HAP-1 (cell line): ENCODE measurements at regions not wholly inside any gene's neighbourhood (a gene's known extent, or its start where the extent isn't known, plus 50 kb on each side); places are given as distances from the start of the nearest gene placed in this dataset.

Experiments
- DNase-seq, 2 experiments: peaks; one replicate each; pipeline ENCODE4 v3.0.0-alpha.2; 2016 to 2020; ENCODE audit warnings: low spot score in 2 of 2
- H3K27me3 ChIP-seq: fragments of 250-450 bp; sonication (Bioruptor Pico); 2 replicates; pipeline ENCODE4 v1.5.1; 2020; ENCODE audit warnings: low read depth, mild to moderate bottlenecking, moderate library complexity
- H3K36me3 ChIP-seq: fragments of 250-450 bp; sonication (Bioruptor Pico); replicated peaks from 2 replicates; pipeline ENCODE4 v1.5.1; 2020; ENCODE audit warnings: mild to moderate bottlenecking
- H3K4me1 ChIP-seq: fragments of 250-450 bp; sonication (Bioruptor Pico); 2 replicates; pipeline ENCODE4 v1.5.1; 2020; ENCODE audit warnings: mild to moderate bottlenecking
- H3K4me3 ChIP-seq: fragments of 250-450 bp; sonication (Bioruptor Pico); 2 replicates; pipeline ENCODE4 v1.5.1; 2020; ENCODE audit warnings: mild to moderate bottlenecking, moderate library complexity
- H3K9me3 ChIP-seq: fragments of 250-450 bp; sonication (Bioruptor Pico); 2 replicates; pipeline ENCODE4 v1.5.1; 2020; ENCODE audit warnings: mild to moderate bottlenecking, moderate library complexity
- in situ Hi-C: fragments of 300-500 bp; cut with MboI; formaldehyde crosslinking; loops from 3 replicates; pipeline ENCODE4 v1.14.3; 2020; ENCODE audit warnings: low sequenced_read_pairs, inconsistent platforms, mixed read lengths

GRCh38 chr17:52255347-52255746 lies 96.8 kb upstream of the CA10 start:
- Histone ChIP-seq H3K27me3 (no peaks in the 10 kb centered on the region), H3K4me3 (no peak overlapping the region), H3K9me3 (no peaks in the 10 kb centered on the region), H3K36me3 (no peaks in the 10 kb centered on the region), H3K4me1 (no peaks in the 10 kb centered on the region)
- DNase-seq = no peak
- in situ Hi-C loops = no loop called here

GRCh38 chr17:52244689-52245088 lies 86.2 kb upstream of the CA10 start:
- DNase-seq = no peak
- Histone ChIP-seq H3K9me3 (no peaks in the 10 kb centered on the region), H3K4me3 (no peak overlapping the region), H3K4me1 (no peaks in the 10 kb centered on the region), H3K36me3 (no peaks in the 10 kb centered on the region), H3K27me3 (no peaks in the 10 kb centered on the region)
- in situ Hi-C loops = no loop called here

GRCh38 chr17:52242268-52242667 lies 83.8 kb upstream of the CA10 start:
- in situ Hi-C loops = no loop called here
- Histone ChIP-seq H3K27me3 (no peaks in the 10 kb centered on the region), H3K4me1 (no peaks in the 10 kb centered on the region), H3K9me3 (no peaks in the 10 kb centered on the region), H3K36me3 (no peaks in the 10 kb centered on the region), H3K4me3 (no peak overlapping the region)
- DNase-seq = no peak

- H3K4me1 ChIP-seq = no peaks in the 10 kb centered on the region
- no peaks in the 10 kb centered on the region for H3K9me3 ChIP-seq
- DNase-seq = no peak
- no peaks in the 10 kb centered on the region for H3K36me3 ChIP-seq
- H3K27me3 ChIP-seq = no peaks in the 10 kb centered on the region
- H3K4me3 ChIP-seq = no peak overlapping the region
- in situ Hi-C loops = no loop called here
These were observed 78.6 kb upstream of the CA10 start for GRCh38 chr17:52237151-52237550.

GRCh38 chr17:52235516-52235915 lies 77.0 kb upstream of the CA10 start:
- Histone ChIP-seq H3K36me3 (no peaks in the 10 kb centered on the region), H3K4me3 (no peak overlapping the region), H3K4me1 (no peaks in the 10 kb centered on the region), H3K9me3 (no peaks in the 10 kb centered on the region), H3K27me3 (no peaks in the 10 kb centered on the region)
- in situ Hi-C loops = no loop called here
- no peak for DNase-seq

GRCh38 chr17:52233632-52234031 lies 75.1 kb upstream of the CA10 start:
- no peaks in the 10 kb centered on the region for H3K36me3 ChIP-seq
- in situ Hi-C loops = no loop called here

GRCh38 chr17:52233176-52233575 lies 74.7 kb upstream of the CA10 start:
- Histone ChIP-seq H3K27me3 (no peaks in the 10 kb centered on the region), H3K4me3 (no peak overlapping the region), H3K4me1 (no peaks in the 10 kb centered on the region), H3K36me3 (no peaks in the 10 kb centered on the region), H3K9me3 (no peaks in the 10 kb centered on the region)
- in situ Hi-C loops = no loop called here
- DNase-seq = no peak

More at GRCh38 chr17:52233632-52234031, 75.1 kb upstream of the CA10 start:
- Histone ChIP-seq H3K4me1 (no peaks in the 10 kb centered on the region), H3K9me3 (no peaks in the 10 kb centered on the region), H3K27me3 (no peaks in the 10 kb centered on the region), H3K4me3 (no peak overlapping the region)
- DNase-seq = no peak

- in situ Hi-C loops = no loop called here
These were observed 70.3 kb upstream of the CA10 start for GRCh38 chr17:52228823-52229222.

GRCh38 chr17:52227926-52228325 lies 69.4 kb upstream of the CA10 start:
- Histone ChIP-seq H3K4me3 (no peak overlapping the region), H3K27me3 (no peaks in the 10 kb centered on the region), H3K36me3 (no peaks in the 10 kb centered on the region), H3K9me3 (no peaks in the 10 kb centered on the region), H3K4me1 (no peaks in the 10 kb centered on the region)
- DNase-seq = no peak
- in situ Hi-C loops = no loop called here

More at GRCh38 chr17:52228823-52229222, 70.3 kb upstream of the CA10 start:
- Histone ChIP-seq H3K9me3 (no peaks in the 10 kb centered on the region), H3K36me3 (no peaks in the 10 kb centered on the region), H3K4me1 (no peaks in the 10 kb centered on the region), H3K4me3 (no peak overlapping the region), H3K27me3 (no peaks in the 10 kb centered on the region)
- no peak for DNase-seq

GRCh38 chr17:52213451-52213850 lies 54.9 kb upstream of the CA10 start:
- no peak overlapping the region for H3K4me3 ChIP-seq

GRCh38 chr17:52212851-52213250 lies 54.3 kb upstream of the CA10 start:
- DNase-seq = no peak
- H3K27me3 ChIP-seq = no peaks in the 10 kb centered on the region
- in situ Hi-C loops = no loop called here
- H3K9me3 ChIP-seq = no peaks in the 10 kb centered on the region
- no peaks in the 10 kb centered on the region for H3K36me3 ChIP-seq
- no peak overlapping the region for H3K4me3 ChIP-seq
- H3K4me1 ChIP-seq = no peaks in the 10 kb centered on the region

More at GRCh38 chr17:52213451-52213850, 54.9 kb upstream of the CA10 start:
- Histone ChIP-seq H3K36me3 (no peaks in the 10 kb centered on the region), H3K9me3 (no peaks in the 10 kb centered on the region), H3K27me3 (no peaks in the 10 kb centered on the region), H3K4me1 (no peaks in the 10 kb centered on the region)
- no peak for DNase-seq
- in situ Hi-C loops = no loop called here

- Histone ChIP-seq H3K9me3 (no peaks in the 10 kb centered on the region), H3K36me3 (no peaks in the 10 kb centered on the region), H3K27me3 (no peaks in the 10 kb centered on the region), H3K4me3 (no peak overlapping the region), H3K4me1 (no peaks in the 10 kb centered on the region)
- in situ Hi-C loops = no loop called here
- no peak for DNase-seq
These were observed 51.0 kb upstream of the CA10 start for GRCh38 chr17:52209507-52209906.
